CD4-positive, alpha-beta T cell treated with Interleukin-1 beta for 1 hour (primary cell): ENCODE measurements at regions not wholly inside any gene's neighbourhood (a gene's known extent, or its start where the extent isn't known, plus 50 kb on each side); places are given as distances from the start of the nearest gene placed in this dataset.
"Not testable (repeated sequence)": the region's sequence is repeated elsewhere in the genome, so short reads cannot be mapped to it uniquely, and the experiment has no call there.

Experiments used
- DNase-seq, 2 donors: peaks; one replicate each; pipeline ENCODE4 v3.0.0-alpha.2; 2020 to 2022

GRCh38 chr4:14396183-14396582 is 606.1 kb upstream of the CPEB2 start:
- no peak for DNase-seq

GRCh38 chr4:14399848-14400247 is 602.4 kb upstream of the CPEB2 start:
- DNase-seq: no peak

DNA sequence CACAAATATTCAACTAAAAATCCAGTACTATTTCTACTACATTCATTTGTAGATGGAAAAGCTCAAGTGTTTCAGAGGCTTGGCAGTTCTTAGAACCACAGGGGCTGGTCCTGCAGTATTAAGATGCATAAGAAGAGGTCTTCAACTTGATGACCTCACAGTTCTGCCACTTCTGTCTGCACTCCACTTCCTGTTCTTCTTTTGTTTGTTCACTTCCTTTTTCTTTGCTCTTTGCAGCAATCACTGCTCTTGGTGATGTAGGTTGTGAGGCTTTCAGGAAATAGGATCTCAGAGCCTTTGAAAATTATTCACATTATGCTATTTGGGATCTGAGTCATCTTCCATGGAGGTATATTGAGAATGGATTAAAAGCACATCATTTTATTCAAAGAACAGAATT is 602.0 kb upstream of the CPEB2 start:
- no peak for DNase-seq

- no peak for DNase-seq
These were observed 599.1 kb upstream of the CPEB2 start for GRCh38 chr4:14403132-14403531.

DNA sequence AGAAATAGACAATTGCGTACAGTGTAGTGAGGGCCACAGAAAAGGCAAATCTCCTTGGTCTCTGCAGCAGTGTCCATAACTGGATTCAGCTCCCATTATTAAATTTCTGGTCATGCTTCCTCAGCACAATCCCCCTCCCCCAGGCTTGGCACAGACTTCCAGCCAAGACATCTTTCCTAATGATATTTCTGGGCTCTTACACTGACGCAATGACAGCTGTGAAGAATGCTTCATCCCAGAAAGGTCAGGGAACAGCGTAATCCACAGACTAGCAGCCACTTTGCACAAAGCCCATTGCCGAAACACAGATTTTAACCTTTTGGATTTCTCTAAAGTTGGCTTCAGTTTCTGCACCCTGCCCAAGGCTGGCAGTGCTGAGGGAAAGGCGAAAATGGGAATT is 597.6 kb upstream of the CPEB2 start:
- DNase-seq: no peak

DNA sequence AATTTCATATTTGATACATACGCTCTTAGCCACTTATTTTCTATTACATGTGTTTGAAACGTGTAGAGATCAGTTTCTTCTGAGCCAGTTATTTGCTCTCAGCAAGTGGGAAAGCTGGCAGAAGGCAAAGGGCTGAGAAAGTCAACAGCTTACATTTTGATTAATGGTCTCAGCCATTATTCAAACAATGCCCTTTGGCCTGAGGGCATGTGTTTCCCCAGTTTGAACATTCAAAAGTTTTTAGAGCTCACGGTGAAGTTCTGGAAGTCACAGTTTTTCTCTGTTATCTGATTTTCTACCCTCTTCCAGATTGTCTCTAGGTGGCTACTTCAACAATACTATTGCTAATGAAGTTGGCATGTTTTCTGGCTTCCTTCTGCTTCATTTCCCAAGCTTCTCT is 591.8 kb upstream of the CPEB2 start:
- no peak for DNase-seq

DNA sequence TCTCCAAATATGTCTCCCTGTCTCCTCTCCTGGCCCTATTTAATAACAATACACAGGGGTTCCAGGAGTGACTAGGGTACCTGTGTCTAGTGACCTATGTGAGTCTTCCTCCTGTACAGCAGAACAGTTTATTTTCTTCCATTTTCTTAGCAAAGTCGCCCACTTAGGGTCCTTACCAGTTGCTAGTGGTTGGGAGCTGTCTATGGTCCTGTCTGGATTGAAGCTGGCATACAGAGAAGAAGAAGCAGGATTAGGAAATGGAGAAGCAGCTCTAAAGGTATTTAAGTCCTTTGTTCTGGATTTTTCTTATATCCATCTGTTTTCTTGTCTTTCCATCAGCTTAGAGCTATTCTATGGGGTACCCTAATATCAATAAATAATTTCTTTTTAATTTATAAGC is 587.1 kb upstream of the CPEB2 start:
- DNase-seq: no peak

DNA sequence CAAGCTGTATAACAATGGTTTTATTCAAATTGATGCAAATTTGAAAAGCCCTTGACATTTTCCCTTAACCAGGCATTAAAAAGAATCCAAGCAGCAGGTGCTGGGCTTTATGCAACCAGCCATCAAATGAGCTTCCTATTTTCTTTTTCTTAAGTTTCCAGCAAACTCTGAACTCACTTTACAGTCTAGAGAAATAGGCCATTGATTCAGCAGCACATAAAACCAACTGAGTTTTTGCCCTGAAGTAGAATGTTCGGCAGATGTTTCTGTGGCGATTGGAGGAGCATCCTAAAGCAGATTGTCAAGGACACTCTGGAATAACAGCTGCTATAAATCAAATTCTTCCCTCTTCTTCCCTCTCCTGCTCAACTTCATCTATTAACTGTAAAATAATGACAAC is 582.8 kb upstream of the CPEB2 start:
- no peak for DNase-seq

GRCh38 chr4:14426297-14426696 is 576.0 kb upstream of the CPEB2 start:
- DNase-seq: not testable (repeated sequence)

GRCh38 chr4:14428125-14428524 is 574.2 kb upstream of the CPEB2 start:
- DNase-seq: no peak

GRCh38 chr4:14431155-14432134 is 570.8 kb upstream of the CPEB2 start:
- no peak for DNase-seq

DNA sequence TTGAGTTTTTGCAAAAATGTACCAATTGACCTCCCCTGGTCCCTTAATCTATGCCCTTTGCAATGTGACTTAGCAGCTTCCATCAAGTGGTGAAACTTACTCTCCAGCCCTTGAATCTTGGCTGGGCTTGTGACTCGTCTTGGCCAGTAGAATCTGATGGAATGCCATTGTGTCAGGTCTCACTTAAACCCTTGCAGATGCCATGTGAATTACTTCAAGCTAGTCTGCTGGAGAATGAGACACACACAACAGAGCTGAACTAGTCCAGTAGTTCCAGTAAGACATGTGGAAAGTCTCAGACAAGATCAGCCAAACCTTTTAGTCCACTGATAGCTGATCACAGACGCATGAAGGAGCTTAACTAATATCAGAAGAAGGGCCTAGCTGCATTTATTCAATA is 567.8 kb upstream of the CPEB2 start:
- no peak for DNase-seq

DNA sequence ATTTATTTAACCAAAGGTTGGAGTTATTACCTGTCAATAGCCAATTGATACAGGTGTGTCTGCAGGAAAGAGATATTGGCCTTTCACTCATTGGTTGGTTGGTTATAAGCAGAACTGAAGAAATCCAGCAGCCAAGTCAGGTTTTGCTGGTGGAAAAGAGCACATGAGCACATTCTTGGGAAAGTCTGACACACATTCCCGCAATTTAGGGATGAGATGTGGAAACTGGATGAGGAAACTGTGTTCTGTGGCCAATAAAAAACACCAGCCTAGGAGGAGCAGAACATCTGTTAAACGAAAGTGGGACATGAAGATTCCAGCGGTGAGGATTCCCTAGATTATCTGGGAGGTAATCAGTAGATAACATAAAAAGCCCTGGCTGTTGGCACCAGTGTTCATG is 567.4 kb upstream of the CPEB2 start:
- DNase-seq: no peak

DNA sequence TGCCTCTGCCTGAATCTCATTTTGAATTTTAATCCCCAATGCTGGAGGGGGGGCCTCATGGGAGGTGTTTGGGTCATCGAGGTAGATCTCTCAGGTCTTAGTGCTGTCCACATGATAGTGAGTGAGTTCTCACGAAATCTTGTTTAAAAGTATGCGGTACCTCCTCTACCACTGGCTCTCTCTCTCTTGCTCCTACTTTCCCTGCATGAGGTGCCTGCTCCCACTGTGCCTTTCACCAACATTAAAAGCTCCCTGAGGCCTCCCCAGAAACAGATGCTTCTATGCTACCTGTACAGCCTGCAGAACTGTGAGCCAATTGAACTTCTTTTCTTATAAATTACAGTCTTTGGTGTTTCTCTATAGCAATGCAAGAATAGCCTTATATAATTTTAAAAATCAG is 560.7 kb upstream of the CPEB2 start:
- DNase-seq: no peak

- no peak for DNase-seq
These were observed 556.4 kb upstream of the CPEB2 start for GRCh38 chr4:14445882-14446281.

DNA sequence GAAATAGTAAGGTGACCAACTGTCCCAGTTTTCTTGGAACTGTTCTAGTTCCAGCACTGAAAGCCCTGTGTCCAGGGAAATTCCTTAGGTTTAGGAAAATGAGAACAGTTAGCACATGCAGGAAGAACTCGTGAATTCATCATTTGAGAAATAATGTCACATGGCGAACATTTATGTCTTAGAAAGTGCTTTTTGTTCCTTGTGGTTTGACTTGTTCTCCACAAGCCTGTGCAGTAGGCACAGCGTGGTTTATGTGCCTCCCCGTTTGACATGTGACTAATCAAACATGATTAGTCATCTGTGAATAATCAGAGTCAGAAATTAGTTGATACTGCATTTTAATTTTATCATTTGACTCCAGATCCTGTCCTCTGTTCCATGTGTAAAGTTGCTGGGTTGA is 556.0 kb upstream of the CPEB2 start:
- DNase-seq: no peak

- DNase-seq: no peak
These were observed 555.4 kb upstream of the CPEB2 start for GRCh38 chr4:14446904-14447303.

DNA sequence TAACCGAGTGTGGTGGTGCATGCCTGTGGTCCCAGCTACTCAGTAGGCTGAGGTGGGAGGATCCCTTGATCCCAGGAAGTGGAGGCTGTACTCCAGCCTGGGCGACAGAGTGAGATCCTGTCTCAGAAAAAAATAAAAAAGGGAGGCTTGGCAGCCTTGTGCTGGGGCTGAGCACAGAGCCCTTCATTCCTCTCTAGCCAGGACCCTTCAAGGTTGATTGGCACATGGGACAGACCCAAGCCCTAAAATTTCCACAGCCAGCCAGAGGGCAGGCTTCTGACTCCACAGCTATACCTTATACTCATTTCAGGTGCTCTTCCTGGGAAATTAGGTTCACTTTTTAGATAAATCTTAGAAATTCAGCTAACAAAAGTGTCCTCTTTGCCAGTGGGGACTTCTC is 553.0 kb upstream of the CPEB2 start:
- no peak for DNase-seq

- no peak for DNase-seq
These were observed 550.3 kb upstream of the CPEB2 start for GRCh38 chr4:14452001-14452400.

- no peak for DNase-seq
These were observed 549.5 kb upstream of the CPEB2 start for GRCh38 chr4:14452764-14453163.

GRCh38 chr4:14458463-14458862 is 543.8 kb upstream of the CPEB2 start:
- no peak for DNase-seq

DNA sequence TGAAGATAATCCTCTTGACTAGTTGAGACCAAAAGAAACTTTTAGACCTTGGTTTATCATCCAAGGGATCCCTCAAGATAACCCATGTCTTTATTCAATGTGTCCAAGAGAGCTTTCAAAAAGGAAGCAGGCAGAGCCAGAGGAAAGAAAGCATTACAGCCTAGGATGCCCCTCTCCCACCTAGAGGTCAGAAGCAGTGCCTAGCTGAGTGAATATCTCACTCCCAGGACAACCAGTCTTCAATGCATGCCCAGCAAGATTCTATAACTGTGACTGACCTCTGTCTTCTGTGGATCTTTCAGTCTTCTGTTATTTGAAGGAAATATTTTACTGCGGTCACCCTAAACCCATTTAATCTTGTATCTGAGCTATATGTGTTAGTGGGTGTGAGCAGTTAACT is 537.2 kb upstream of the CPEB2 start:
- DNase-seq: no peak

- no peak for DNase-seq
These were observed 536.8 kb upstream of the CPEB2 start for GRCh38 chr4:14465507-14465906.

GRCh38 chr4:14478504-14478903 is 523.8 kb upstream of the CPEB2 start:
- DNase-seq: no peak

DNA sequence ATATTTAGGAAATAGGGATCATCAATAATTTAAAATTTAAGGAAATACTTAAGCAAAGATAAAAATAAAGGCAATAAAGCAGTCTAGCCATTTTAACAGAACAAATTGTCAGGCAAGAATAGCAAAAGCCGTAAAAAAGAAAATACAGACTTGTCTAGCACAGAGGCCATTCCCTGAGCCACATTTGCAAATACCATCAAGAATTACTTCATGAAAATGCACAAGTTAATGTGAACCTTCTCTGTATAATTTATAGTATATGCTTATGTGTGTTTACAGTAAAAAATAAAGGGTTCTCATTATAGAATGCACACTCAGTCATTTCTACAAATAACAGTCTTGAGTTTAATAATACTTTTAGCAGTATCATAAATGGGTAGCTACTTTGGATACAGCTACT is 505.9 kb upstream of the CPEB2 start:
- no peak for DNase-seq
